KMS-11 (cell line): ENCODE measurements at regions not wholly inside any gene's neighbourhood (a gene's known extent, or its start where the extent isn't known, plus 50 kb on each side); places are given as distances from the start of the nearest gene placed in this dataset.
"Not testable (repeated sequence)": the region's sequence is repeated elsewhere in the genome, so short reads cannot be mapped to it uniquely, and the experiment has no call there.

Experiments used
- H2AFZ ChIP-seq: fragments of 200-600 bp; sonication (generic); 2 replicates; pipeline ENCODE4 v1.6.1; 2016; ENCODE audit warnings: antibody characterized with exemption, mixed run types, low read depth
- H3K27ac ChIP-seq: fragments of 200-600 bp; sonication (generic); 2 replicates; pipeline ENCODE4 v1.6.1; 2016; ENCODE audit warnings: mild to moderate bottlenecking, mixed run types
- H3K27me3 ChIP-seq: fragments of 200-600 bp; sonication (generic); 2 replicates; pipeline ENCODE4 v1.6.1; 2017; ENCODE audit warnings: mild to moderate bottlenecking, low read depth, mixed run types, moderate library complexity; ENCODE audit not compliant: insufficient read depth
- H3K36me3 ChIP-seq: fragments of 200-600 bp; sonication (generic); 2 replicates; pipeline ENCODE4 v1.6.1; 2017; ENCODE audit warnings: mild to moderate bottlenecking, mixed run types; ENCODE audit not compliant: insufficient read depth
- H3K4me1 ChIP-seq: fragments of 200-600 bp; sonication (generic); 2 replicates; pipeline ENCODE4 v1.6.1; 2016; ENCODE audit warnings: mild to moderate bottlenecking, low read depth, mixed run types; ENCODE audit not compliant: poor library complexity, severe bottlenecking
- H3K4me2 ChIP-seq: fragments of 200-600 bp; sonication (generic); 2 replicates; pipeline ENCODE4 v1.7.0; 2016; ENCODE audit warnings: mild to moderate bottlenecking, mixed run types
- H3K4me3 ChIP-seq: fragments of 200-600 bp; sonication (generic); IDR thresholded peaks from 2 replicates; pipeline ENCODE4 v1.6.1; 2017; ENCODE audit warnings: low read depth, low read length, mixed read lengths; ENCODE audit not compliant: insufficient read depth
- H3K79me2 ChIP-seq: fragments of 200-600 bp; sonication (generic); 2 replicates; pipeline ENCODE4 v1.6.1; 2016; ENCODE audit warnings: low read depth, mixed run types; ENCODE audit not compliant: insufficient read depth
- H3K9ac ChIP-seq: fragments of 200-600 bp; sonication (generic); 2 replicates; pipeline ENCODE4 v1.6.1; 2016; ENCODE audit warnings: mild to moderate bottlenecking, mixed run types
- H4K20me1 ChIP-seq: fragments of 200-600 bp; sonication (generic); 2 replicates; pipeline ENCODE4 v1.6.1; 2016; ENCODE audit warnings: mild to moderate bottlenecking, mixed run types; ENCODE audit not compliant: insufficient read depth
- TF ChIP-seq, protein P1 (sequence below): fragments of 200-600 bp; sonication (generic); conservative IDR thresholded peaks from 2 replicates; pipeline ENCODE4 v1.6.1; 2017; ENCODE audit warnings: low read depth, mild to moderate bottlenecking, antibody characterized with exemption, low read length, moderate library complexity, mixed read lengths

DNA sequence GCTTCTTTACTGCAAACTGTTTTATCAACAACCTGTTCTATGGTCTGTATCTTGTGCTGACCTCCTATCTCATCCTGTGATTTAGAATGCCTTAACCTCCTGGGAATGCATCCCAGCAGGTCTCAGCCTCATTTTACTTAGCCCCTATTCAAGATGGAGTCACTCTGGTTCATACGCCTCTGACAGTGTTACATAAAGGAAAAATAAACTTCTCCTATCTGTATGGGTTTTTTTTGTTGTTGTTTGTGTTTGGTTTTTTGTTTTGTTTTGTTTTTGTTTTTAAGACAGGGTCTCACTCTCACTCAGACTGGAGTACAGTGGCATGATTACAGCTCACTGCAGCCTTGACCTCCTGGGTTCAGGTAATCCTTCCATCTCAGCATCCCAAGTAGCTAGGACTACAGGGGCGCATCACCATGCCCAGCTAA lies 62.1 kb downstream of the RESF1 start:
- H4K20me1 ChIP-seq: no peaks in the 10 kb centered on the region
- H3K79me2 ChIP-seq: no peaks in the 10 kb centered on the region
- H3K27me3 ChIP-seq: no peaks in the 10 kb centered on the region
- no peak overlapping the region for H3K4me3 ChIP-seq
- no peak overlapping the region for H2AFZ ChIP-seq
- no peak overlapping the region for H3K27ac ChIP-seq
- no peak overlapping the region for H3K9ac ChIP-seq
- no peaks in the 10 kb centered on the region for H3K36me3 ChIP-seq
- TF ChIP-seq, protein P1, sequence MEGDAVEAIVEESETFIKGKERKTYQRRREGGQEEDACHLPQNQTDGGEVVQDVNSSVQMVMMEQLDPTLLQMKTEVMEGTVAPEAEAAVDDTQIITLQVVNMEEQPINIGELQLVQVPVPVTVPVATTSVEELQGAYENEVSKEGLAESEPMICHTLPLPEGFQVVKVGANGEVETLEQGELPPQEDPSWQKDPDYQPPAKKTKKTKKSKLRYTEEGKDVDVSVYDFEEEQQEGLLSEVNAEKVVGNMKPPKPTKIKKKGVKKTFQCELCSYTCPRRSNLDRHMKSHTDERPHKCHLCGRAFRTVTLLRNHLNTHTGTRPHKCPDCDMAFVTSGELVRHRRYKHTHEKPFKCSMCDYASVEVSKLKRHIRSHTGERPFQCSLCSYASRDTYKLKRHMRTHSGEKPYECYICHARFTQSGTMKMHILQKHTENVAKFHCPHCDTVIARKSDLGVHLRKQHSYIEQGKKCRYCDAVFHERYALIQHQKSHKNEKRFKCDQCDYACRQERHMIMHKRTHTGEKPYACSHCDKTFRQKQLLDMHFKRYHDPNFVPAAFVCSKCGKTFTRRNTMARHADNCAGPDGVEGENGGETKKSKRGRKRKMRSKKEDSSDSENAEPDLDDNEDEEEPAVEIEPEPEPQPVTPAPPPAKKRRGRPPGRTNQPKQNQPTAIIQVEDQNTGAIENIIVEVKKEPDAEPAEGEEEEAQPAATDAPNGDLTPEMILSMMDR: no peak
- H3K4me1 ChIP-seq: no peaks in the 10 kb centered on the region
- no peak overlapping the region for H3K4me2 ChIP-seq

DNA sequence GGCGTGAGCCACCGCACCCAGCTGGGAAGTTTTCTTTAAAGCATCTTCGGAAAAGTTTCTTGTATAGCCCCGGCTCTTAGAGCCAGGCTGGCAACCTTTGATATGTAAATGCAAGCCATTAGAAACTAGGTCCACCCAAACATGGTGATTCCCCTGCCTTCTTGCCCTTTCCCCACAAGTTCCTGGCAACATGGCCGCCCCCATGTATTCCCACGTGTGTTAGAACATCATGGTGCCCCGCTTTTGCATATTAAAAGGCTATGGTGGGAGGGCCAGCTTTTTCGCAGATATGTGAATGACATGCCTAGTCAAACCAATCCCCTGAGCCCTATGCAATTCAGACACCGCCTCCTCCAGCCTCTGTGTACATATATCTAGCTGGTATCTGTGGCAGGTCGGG lies 63.2 kb downstream of the RESF1 start:
- not testable (repeated sequence) for H3K4me2 ChIP-seq, H4K20me1 ChIP-seq, H3K4me1 ChIP-seq, H3K79me2 ChIP-seq, H2AFZ ChIP-seq, H3K27ac ChIP-seq, H3K36me3 ChIP-seq, H3K27me3 ChIP-seq, H3K9ac ChIP-seq, H3K4me3 ChIP-seq

DNA sequence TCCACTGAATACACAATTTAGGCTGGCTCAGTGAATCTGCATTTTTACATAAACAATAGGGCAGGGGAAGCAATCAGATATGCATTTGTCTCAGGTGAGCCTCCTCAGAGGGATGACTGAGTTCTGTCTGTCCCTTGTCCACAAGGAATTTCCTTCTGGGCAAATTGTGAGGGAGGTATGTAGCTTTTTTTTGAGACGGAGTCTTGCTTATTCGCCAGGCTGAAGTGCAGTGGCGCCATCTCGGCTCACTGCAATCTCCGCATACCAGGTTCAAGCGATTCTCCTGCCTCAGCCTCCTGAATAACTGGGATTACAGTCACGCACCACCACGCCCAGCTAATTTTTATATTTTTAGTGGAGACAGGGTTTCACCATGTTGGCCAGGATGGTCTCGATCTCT lies 64.6 kb downstream of the RESF1 start:
- not testable (repeated sequence) for H2AFZ ChIP-seq, H3K27ac ChIP-seq, H3K27me3 ChIP-seq, H3K4me1 ChIP-seq, H3K79me2 ChIP-seq, H3K36me3 ChIP-seq, H4K20me1 ChIP-seq, H3K4me3 ChIP-seq, H3K9ac ChIP-seq, H3K4me2 ChIP-seq

DNA sequence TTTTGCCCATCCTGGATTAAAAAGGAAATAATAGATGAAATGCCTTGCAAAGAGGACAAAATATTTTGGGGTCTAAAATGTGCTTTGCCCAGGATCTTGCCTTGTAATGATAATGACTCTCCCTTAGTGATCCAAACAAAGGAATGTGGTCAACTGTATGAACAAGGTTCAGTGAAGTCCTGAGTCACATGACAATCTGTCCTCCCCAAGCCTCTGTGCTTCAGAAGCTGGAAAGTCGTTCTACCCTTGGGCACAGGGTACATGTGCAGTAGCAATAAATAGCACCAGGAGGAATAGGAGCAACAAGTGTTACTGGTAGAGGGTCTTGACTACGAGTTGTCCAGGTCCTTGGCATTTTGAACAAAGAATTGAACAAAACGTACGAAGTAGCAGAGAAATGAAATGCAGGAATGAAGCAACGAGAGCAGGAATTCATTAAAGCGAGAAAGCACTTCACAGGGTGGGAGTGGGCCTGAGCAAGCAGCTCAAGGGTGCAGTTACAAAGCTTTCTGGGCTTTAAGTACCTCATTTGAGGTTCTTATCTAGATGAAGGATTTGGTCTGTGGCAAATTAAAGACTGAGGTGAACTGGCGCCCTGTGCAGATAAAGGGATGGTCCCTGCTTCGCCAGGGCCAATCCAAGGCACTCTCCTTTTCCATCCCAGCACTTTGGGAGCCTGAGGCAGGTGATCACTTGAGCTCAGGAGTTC lies 65.8 kb downstream of the RESF1 start:
- no peak overlapping the region for H2AFZ ChIP-seq
- H3K79me2 ChIP-seq: no peaks in the 10 kb centered on the region
- H3K27me3 ChIP-seq: no peaks in the 10 kb centered on the region
- H4K20me1 ChIP-seq: no peaks in the 10 kb centered on the region
- H3K36me3 ChIP-seq: no peaks in the 10 kb centered on the region
- TF ChIP-seq, protein P1: no peak
- H3K9ac ChIP-seq: no peak overlapping the region
- H3K4me3 ChIP-seq: no peak overlapping the region
- no peak overlapping the region for H3K27ac ChIP-seq
- H3K4me1 ChIP-seq: no peaks in the 10 kb centered on the region
- no peak overlapping the region for H3K4me2 ChIP-seq

DNA sequence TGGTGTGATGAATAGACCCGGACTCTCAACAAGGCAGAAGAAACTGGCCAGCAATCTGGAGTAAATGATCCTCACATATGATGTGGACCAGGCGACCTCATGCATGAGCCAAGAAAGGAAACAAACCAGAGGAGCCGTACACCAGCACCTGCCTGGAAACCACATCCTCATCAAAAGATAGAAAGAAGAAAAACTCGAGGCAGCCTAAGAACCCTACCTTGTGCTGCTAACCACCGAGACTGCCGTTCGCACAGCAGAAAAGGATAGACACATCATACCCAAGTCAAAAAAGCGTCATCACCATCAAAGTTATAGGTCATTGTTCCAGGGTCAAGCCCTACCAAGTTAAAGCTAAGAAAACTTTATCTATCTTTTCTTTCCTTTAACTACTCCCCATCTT lies 66.7 kb downstream of the RESF1 start:
- H3K9ac ChIP-seq: no peak overlapping the region
- H3K79me2 ChIP-seq: no peaks in the 10 kb centered on the region
- H2AFZ ChIP-seq: no peak overlapping the region
- H3K4me1 ChIP-seq: no peaks in the 10 kb centered on the region
- no peak overlapping the region for H3K4me3 ChIP-seq
- H3K4me2 ChIP-seq: no peak overlapping the region
- H4K20me1 ChIP-seq: no peaks in the 10 kb centered on the region
- H3K27ac ChIP-seq: no peak overlapping the region
- TF ChIP-seq, protein P1: no peak
- H3K36me3 ChIP-seq: no peaks in the 10 kb centered on the region
- no peaks in the 10 kb centered on the region for H3K27me3 ChIP-seq
